ENCODE measurements at regions not wholly inside any gene's neighbourhood (a gene's known extent, or its start where the extent isn't known, plus 50 kb on each side); places are given as distances from the start of the nearest gene placed in this dataset.

- TF ChIP-seq EZH2 (IDR thresholded peaks at IDR 0.05) = no peak
- no peak for TF ChIP-seq POLR2AphosphoS5 (IDR thresholded peaks at IDR 0.05; ENCODE audit: borderline replicate concordance, low read depth, low read length)
These were observed 120.0 kb upstream of the EGFL6 start for GRCh38 chrX:13449441-13449840.

Data from SK-N-MC (cell line).